SKM-1 treated with dmso at 0.1 percent for 144 hours (cell line): ENCODE measurements at regions not wholly inside any gene's neighbourhood (a gene's known extent, or its start where the extent isn't known, plus 50 kb on each side); places are given as distances from the start of the nearest gene placed in this dataset.
A peak's percentile ranks its signal among the peaks of the same experiment; 100 is the strongest.

Source experiments
- DNase-seq: peaks from one replicate; lab custom pipeline; 2025; ENCODE audit not compliant: unreplicated experiment; lab: John Stamatoyannopoulos, UW

DNA sequence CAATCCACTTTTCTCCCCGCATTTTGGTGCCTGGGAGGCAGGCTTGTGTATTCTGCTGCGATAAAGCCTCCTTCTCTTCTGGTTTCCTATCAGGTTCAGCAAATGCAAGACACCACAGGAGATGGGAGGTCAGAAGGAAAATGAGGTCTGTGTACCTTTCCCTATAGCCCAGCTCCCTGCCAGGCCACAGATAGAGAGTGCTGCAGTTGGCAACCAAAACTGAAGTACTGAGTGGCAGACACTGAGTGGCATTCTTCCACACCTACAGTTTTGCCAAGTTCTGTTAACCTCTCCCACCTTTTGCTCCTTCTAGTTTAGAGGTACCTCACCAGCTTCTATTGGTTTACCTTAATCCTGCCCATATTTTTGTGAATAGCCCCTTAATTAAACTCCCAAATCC lies 948.4 kb downstream of the SORCS1 start:
- DNase-seq: no peak

DNA sequence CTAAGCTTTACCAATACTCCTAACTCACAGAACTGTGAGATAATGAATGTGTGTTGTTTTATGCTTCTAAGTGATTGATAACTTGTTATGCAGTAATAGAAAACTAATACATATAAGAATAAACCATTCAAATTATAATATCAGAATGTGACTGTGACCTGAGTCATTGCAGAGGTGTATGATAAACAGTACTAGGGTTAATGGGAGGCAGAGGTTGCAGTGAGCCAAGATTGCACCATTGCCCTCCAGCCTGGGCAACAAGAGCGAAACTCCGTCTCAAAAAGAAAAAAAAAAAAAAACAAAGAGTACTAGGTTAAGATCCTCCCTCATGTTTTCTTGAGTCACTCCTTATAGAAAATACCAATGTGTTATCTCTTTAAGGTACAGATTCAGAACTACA lies 950.3 kb downstream of the SORCS1 start:
- no peak for DNase-seq

DNA sequence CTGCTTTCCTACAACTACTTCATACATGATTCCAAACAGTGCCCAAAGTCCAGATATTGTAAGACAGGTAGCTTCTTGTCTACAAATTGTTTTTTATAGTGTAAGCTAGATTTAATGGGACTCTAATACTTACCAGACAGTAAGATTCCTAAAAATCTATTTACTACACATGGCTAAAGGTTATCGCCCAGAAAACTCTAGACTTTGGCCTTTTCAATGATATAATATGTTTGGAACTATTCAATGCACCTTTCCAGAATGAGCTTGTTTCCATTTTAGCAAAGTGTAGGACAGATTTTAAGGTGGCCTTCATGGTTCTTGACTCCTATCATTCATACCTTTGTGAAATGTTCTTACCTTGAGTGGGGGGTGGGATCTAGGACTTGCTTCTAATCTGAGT lies 951.0 kb downstream of the SORCS1 start:
- no peak for DNase-seq

DNA sequence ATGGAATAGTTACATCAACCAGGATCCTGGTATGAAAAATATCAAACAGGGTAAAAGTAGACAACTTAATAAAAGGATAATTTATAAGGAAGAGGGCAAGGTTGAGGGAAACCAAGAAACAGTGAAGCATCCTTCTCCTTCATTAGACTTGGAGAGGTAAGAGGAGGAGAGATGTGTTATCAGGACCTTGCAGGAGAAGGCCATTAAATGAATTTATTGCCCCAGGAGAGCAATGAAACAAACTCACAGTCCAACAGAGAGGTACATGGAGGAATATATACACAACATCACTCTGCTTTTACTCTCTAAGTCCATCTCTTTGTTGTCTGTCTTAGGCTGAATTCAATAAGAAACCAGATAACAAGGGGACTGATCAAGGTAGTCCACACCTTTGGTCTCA lies 966.2 kb downstream of the SORCS1 start:
- DNase-seq: no peak

DNA sequence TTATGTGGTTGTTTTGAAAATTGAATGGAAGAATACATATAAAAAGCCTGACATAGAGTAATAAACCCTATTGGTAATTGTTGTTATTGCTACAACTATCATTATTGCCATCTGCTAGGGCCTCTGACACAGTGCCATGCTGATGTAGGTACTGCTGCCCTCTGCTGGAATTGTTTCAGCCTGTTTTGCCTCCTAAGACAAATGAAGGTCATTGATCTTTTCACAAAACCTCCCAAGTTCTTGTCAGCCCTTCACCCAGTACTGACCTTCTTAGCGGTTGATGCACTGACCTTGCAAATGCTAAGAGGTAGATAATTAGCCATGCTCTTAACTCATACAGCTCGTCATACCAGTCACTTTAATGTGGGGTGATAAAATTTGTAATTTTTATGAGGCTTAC lies 975.2 kb downstream of the SORCS1 start:
- peak; percentile 17 for DNase-seq

DNA sequence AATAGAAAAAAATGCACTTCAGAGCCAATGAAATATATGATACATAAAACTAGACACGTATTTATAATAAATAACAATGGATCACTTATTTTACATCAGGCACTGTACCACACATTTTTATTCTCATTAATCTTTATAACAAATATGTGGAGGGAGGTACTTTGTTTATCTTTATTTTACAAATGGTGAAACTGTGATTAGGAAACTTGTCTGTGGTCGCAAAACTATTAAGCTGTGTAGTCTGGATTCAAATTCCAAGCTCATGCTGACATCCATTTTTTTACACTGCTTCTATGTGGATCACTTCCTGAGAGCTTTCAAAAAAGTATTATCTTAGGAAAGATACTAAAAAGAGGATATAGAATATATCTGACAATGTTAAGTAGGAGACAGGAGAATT lies 978.6 kb downstream of the SORCS1 start:
- no peak for DNase-seq

DNA sequence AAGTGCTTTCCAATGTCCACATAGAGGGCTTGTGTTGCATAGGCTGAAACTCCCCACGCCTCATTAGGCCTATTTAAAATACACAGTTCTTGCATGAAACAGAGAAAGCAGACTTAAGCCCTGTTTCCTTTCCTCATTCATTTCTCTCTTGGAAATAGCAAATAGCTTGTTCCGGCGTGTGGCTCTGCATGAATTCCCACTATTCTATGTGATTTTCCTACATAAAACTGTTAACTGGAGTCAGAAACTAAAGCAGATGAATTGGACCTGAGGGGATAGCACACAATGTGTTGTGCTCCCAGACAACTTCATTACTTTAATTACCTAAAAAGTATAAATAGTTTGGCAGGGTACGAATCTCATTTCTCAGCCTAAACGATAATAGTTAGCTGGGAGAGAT lies 981.5 kb downstream of the SORCS1 start:
- no peak for DNase-seq

DNA sequence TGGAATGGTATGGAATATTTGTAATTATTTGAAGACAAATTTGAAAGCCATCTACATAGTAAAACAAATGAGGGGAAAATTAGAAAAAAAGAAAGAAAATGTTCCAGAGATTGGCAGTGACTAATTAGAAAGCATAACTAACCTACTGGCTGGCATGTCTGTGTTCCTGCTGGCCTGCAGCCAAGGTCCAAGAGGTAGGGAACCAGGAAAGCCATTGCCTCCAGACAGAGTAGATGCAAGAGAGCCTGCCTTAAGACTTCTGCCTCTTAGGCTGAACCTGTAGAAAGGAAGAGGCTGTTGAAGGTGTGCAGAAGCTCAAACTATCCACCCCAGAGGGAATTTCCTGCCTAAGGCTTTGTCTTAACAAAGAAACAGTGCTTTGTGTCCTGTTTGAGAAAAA lies 982.0 kb downstream of the SORCS1 start:
- DNase-seq: no peak

DNA sequence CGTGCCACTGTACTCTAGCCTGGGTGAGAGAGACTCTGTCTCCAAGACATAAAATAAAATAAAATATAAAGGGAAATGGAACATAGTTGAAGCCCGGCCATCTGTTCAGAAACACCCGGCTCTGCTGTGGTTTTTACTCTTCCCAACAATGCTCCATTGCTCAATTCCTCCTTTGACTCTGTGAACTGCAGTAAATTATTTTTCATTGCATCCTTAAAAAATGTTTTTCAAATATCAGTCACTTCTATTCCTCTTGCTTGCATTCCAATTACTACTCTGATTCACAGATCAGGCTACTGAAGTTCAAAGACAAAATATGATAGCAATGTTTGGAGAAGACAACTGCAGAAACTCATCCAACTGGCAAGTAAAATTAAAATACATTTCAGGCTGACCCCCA lies 983.0 kb downstream of the SORCS1 start:
- no peak for DNase-seq

DNA sequence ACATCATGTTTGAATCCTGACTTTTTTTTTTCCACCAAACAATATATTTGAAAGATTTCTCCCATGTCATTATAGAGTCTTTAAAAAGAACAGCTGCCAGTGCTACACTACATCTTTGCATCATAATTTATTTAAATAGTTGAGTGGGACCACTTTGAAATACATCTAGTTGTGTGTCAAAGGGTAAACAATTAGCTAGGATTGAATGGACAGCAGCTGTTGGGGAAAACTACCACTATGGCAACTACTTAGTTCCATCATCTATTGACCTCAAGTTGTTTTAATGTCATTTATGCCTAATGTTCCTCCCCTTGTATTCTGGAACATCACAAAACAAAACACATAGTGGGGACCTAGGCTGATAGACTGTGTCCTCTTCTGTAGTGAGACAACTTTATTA lies 985.1 kb downstream of the SORCS1 start:
- no peak for DNase-seq

DNA sequence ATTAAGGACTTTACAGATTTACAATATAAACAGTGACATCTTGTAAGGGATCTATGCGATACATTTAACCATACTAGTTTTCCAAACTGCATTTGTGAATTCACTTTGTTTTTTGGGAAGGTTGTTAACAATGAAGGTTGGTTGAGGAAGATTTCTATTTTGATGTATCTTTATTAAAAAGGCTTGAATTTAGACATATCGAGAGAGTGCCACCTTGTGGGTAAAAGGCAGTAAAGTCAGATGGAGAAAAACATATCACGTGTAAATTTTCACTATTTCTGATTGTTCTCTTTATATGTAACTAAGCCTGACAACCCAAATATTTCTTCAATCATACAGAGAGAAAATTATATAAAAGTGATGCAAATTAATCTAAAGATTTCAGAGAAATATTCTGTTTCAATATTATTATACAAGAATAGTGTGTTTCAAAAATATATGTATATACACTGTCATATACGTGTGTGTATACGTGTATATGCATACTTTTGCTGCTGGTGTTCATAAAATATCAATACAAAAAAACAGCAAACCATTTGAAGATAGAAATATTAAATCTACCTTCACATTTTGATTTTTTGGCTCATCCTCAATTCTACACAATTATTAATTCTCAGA lies 988.6 kb downstream of the SORCS1 start:
- DNase-seq: peak; percentile 11

DNA sequence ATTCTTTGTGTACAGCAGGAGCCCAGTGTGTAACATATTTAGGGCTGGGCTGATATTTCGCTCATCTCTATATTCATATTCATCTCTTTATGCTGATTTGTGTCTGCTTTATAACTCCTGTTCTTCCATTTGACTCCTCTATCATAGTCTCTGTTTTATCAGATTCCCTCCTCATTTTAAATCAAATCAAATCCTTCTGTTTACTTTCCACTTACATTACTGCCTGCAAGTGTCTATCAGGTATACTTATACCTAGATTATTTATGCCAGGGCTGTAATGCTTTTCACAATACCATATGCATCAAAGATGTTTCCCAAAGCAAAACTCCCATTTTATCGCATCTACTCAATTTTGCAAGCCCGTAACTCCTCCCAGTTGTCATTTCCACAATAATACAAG lies 990.7 kb downstream of the SORCS1 start:
- no peak for DNase-seq

DNA sequence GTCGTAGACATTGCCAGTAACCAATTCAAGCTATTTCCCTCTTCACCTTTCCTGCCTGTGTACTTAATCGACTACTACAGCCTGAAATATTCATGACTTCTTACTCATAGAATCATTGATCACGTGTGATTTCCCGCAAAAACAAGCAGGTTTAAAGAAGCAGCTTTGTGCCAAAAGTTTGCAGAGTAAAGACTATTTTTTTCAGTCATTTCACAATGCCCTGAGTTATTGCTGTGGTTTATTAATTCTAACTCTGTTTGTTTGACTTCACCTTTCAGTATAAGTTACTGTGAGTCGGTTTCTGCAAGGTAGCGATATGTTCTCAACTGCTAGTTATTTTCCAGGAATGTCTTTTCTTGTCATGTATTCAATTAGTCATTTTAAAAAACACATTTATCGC lies 995.3 kb downstream of the SORCS1 start:
- DNase-seq: no peak

DNA sequence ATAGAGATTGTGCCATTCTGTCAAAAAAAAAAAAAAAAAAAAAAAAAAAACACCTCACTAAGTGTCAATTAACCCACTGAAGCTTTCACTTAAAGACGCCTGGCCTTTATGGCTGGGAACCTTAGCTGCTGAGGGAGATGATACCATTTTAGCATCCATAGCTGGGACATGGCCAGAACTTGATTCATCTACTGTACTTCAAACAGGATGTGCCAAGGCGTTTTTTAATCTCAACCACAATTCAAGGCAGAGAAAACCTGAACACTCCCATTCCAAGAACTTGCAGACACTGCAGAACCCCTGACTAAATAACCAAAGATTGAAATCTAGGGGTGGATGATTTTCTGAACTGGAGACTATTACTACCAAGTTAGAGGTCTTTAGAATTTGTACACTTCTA lies 996.6 kb downstream of the SORCS1 start:
- DNase-seq: no peak

DNA sequence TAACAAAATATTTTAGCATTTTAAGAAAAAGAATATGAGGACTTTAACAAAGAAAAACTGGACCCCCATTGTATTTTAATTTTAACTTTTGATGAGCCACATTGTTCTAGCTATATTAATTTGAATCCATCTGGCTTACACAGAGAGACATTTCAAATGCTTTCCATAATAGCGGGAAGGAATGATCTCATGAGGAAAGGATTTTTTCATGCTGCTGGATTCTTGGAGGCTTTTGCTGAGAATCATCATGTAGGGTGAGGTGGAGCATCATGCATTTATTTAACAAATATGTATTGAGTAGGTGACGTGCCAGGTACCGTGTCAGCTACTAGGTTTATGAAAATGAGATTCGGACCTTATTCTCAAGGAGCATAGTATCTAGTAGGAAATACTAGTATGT lies 1006.3 kb downstream of the SORCS1 start:
- DNase-seq: no peak

DNA sequence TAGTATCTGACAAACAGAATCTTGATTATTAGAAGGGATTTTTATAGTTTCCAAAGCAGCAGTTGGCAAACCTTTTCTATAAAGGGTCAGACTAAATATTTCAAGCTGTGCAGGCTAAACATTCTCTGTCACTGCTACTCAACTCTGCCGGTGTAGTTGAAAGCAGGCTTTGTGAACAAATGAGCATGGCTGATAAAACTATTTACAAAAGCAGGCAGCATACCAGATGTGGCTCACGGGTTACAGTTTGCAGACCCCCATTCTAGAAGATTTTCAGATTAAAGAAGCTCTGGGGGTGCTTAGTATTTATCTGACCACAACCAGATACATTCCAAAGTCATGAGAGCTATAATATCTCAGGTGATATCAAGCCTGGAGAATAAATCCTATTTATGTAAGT lies 1017.5 kb downstream of the SORCS1 start:
- DNase-seq: no peak

DNA sequence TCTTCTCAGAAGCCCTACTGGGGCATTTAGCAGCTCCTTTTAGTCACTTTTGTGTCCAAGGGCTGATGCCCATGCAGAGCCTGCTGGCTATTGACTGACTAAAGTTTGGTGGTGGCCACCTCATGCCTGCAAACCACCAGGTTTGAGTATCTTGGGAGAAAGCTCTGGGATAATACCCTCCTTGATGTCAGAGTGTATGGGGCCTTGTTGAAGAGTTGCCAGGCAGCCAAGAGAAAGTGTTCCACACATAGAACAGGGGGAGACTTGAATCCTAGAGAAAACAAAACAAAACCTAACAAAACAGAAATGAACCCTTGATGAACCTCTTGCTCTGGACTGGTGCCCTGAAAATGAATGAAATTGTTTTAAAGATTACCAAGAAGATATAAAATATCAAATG lies 1024.6 kb downstream of the SORCS1 start:
- DNase-seq: no peak

DNA sequence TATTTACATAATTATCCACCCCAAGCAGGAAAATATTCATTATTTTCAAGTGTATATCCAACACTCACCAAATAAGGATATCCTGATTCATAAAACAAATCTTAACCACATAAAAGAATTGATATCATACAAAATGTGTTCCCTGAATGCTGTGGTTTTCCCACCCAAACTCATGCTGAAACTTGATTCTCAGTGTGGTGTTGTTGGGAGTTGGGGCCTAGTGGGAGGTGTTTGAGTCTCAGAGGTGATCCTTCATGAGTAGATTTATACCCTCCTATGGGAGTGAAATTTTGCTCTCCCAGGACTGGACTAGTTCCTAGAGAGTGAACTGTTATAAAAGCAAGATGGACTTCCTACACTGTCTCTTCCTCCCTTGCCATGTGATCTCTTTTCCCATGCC lies 1028.3 kb downstream of the SORCS1 start:
- DNase-seq: no peak

DNA sequence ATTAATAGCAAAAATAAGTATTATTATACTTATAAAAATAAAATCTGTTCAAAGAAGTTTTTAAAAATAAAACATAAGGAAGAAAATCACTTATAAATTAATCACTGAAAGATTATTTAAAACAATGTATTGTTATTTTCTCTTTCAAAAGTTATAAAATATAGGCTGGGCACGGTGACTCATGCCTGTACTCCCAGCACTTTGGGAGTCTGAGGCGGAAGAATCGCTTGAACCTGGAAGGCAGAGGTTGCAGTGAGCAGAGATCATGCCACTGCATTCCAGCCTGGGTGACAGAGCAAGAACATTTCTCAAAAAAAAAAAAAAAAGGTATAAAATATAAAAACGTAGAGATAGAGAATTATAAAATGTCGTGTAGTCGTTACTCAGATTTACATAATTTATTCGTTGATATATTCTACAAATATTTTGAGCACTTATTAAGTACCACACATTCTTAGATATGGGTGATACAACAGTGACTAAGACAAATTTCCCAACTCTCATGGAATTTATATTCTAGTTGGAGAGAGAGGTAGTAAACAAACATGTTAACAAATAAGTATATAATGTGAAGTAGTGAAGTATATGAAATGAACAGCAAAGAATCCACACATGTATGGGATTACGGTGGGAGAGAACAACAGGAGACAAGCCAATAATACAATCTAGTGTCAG lies 1030.0 kb downstream of the SORCS1 start:
- DNase-seq: no peak

DNA sequence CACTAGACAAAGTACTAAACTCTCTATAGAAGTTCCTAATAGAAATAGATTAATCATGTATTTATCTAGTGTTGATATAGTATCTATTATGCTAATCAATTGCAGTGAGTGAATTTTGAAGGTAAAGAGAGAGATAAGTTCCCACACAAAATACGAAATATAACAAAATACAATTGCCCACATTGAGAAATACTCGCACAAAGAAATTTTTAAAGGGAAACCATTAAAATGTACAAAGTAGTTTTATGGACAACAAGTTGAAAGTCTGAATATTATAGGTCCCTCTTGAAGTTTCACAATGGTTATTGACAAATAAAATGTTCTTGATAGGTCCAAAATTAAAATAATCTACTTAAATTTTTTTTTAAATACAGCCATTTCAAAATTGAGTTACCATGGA lies 1031.1 kb downstream of the SORCS1 start:
- no peak for DNase-seq

DNA sequence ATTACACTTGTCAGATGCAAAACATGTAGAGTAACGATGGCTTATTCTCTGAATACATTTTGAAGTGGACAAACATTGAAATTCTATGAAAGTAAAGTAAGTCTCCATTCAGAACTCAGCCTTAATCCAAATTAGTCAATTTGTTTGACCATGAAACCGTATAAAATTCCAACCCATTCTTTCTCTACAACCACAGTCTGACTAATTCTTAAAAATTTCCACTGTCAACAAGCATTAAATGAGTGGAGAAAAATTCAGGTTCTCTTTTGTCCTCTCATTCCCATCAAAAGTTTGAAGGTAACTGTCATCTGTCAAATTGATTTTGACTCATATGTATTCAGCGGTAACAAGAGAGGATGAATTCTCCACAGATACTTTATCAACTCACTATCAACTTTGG lies 1031.5 kb downstream of the SORCS1 start:
- no peak for DNase-seq

DNA sequence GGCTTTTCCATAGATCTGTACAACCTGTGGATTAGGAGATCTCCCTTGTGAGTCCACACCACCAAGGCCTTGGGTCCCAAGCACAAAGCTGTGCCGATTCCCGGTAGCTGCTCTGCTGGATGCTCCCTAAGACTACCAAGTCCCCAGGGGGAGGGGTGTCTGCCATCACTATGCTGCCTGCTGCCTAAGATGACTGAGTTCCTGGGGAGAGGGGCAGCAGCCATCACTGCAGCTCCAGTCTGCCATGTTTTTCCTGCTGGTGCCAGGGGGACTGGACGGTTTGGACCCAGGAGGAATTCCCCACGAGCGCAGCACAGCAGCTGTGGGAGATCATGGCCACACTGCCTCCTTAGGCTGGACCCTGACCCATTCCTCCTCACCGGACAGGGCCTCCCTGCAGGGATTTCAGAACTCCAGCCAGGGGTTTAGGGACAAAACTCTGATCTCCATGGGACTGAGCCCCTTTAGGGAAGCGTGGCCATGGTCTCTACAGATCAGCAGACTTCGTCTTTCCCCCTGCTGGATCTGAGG lies 1049.8 kb downstream of the SORCS1 start:
- DNase-seq: no peak

DNA sequence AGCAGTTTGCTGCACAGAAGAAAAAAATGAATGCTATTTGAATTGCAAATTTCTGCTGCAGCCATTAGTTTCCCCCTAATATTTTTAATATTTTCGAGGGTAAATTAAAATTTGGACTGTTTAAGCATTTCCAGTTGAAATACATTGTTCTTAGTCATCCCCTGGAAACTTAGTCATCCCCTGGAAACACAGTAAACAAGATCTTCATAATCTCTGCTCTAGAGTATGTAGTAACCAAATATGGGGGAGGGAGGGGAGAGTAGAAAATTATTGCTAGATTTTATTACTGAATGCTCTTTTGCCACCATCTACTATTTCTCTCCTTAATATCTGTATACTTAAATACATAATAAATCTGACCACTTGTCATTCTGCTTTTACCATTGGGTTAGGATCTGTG lies 1053.3 kb downstream of the SORCS1 start:
- no peak for DNase-seq
